CD4-positive, alpha-beta T cell (primary cell): ENCODE measurements at regions not wholly inside any gene's neighbourhood (a gene's known extent, or its start where the extent isn't known, plus 50 kb on each side); places are given as distances from the start of the nearest gene placed in this dataset.
A peak's percentile ranks its signal among the peaks of the same experiment; 100 is the strongest.

Experiments used
- ATAC-seq: fragments of 200-7000 bp; cut with Tn5 transposase; one replicate; pipeline ENCODE4 v1.10.0; 2022; ENCODE audit warnings: mild to moderate bottlenecking; ENCODE audit not compliant: poor library complexity
- CTCF ChIA-PET: fragments of 350-600 bp; sonication (Branson Sonifier 250); formaldehyde crosslinking; loops from one replicate; lab custom pipeline; 2021; ENCODE audit warnings: antibody characterized with exemption, inconsistent platforms; lab: Charles Lee
- POLR2A ChIA-PET: fragments of 350-600 bp; sonication (Branson Sonifier 250); formaldehyde crosslinking; loops from one replicate; lab custom pipeline; 2021; ENCODE audit warnings: antibody characterized with exemption, inconsistent platforms; lab: Charles Lee
- DNase-seq, 14 experiments: peaks; one replicate each; pipeline ENCODE4 v3.0.0-alpha.2; 2013 to 2020; ENCODE audit warnings: mixed read lengths in 2 of 14
- H3K27ac ChIP-seq, 2 donors: one replicate each; pipeline versions ENCODE4 v1.5.1 to v1.7.0; 2013; ENCODE audit warnings: low read length in 2 of 2, low read depth in 1 of 2, mild to moderate bottlenecking in 1 of 2
- H3K27me3 ChIP-seq, 2 experiments: 1 replicate in 1 of 2; 2 replicates in 1 of 2; pipeline versions ENCODE4 v1.6.1 to v1.7.0; 2013; ENCODE audit warnings: low read length in 2 of 2, control low read depth in 1 of 2, mild to moderate bottlenecking in 1 of 2, moderate library complexity in 1 of 2; ENCODE audit not compliant: insufficient read depth in 2 of 2, control insufficient read depth in 1 of 2
- H3K36me3 ChIP-seq: one replicate; pipeline ENCODE4 v1.6.1; 2013; ENCODE audit warnings: low read length, control low read depth; ENCODE audit not compliant: insufficient read depth
- H3K4me1 ChIP-seq: one replicate; pipeline ENCODE4 v1.6.1; 2013; ENCODE audit warnings: low read length, control low read depth; ENCODE audit not compliant: insufficient read depth
- H3K4me3 ChIP-seq: one replicate; pipeline ENCODE4 v1.5.1; 2013; ENCODE audit warnings: mild to moderate bottlenecking, low read length, moderate library complexity
- H3K9me3 ChIP-seq, 2 experiments: 1 replicate in 1 of 2; 2 replicates in 1 of 2; pipeline versions ENCODE4 v1.6.1 to v1.7.0; 2013; ENCODE audit warnings: low read length in 2 of 2, mild to moderate bottlenecking in 2 of 2, control low read depth in 1 of 2, moderate library complexity in 1 of 2; ENCODE audit not compliant: control insufficient read depth in 1 of 2, insufficient read depth in 1 of 2
- H3K27ac Mint-ChIP-seq: one replicate; pipeline ENCODE4 v1.8.0; 2020; ENCODE audit warnings: mixed read lengths
- H3K27me3 Mint-ChIP-seq: one replicate; pipeline ENCODE4 v1.8.0; 2021; ENCODE audit warnings: mixed read lengths
- H3K36me3 Mint-ChIP-seq: one replicate; pipeline ENCODE4 v1.8.0; 2021; ENCODE audit warnings: low read depth, mixed read lengths
- H3K4me1 Mint-ChIP-seq: one replicate; pipeline ENCODE4 v1.8.0; 2021; ENCODE audit warnings: low read depth, mixed read lengths
- H3K4me3 Mint-ChIP-seq: one replicate; pipeline ENCODE4 v1.8.0; 2020; ENCODE audit warnings: mild to moderate bottlenecking, mixed read lengths
- H3K9me3 Mint-ChIP-seq: one replicate; pipeline ENCODE4 v1.8.0; 2020; ENCODE audit warnings: mixed read lengths
- intact Hi-C, 2 experiments: fragments of 100-400 bp; cut with DNase I in 1 of 2; cut with micrococcal nuclease in 1 of 2; formaldehyde crosslinking; loops; one replicate each; pipeline versions ENCODE4 v1.15.1 to v1.9.0; 2023 to 2025; cut with DNase I, micrococcal nuclease
- TF ChIP-seq, protein P1 (sequence below): fragments of 200-600 bp; IDR thresholded peaks from one replicate; pipeline ENCODE4 v1.8.0; 2022; ENCODE audit warnings: antibody characterized with exemption, mild to moderate bottlenecking

- Mint-ChIP-seq H3K4me3 (no peak overlapping the region), H3K27me3 (no peaks in the 10 kb centered on the region), H3K4me1 (peaks cover 10% of the 10 kb centered on the region), H3K9me3 (no peaks in the 10 kb centered on the region), H3K27ac (no peak overlapping the region), H3K36me3 (no peaks in the 10 kb centered on the region)
- POLR2A ChIA-PET = no interaction called here
- DNase-seq (peak in 1 of 14 experiments; percentile 22), ATAC-seq (peak; percentile 24)
- peaks cover 9% of the 10 kb centered on the region for H3K4me1 ChIP-seq
- TF ChIP-seq, protein P1, sequence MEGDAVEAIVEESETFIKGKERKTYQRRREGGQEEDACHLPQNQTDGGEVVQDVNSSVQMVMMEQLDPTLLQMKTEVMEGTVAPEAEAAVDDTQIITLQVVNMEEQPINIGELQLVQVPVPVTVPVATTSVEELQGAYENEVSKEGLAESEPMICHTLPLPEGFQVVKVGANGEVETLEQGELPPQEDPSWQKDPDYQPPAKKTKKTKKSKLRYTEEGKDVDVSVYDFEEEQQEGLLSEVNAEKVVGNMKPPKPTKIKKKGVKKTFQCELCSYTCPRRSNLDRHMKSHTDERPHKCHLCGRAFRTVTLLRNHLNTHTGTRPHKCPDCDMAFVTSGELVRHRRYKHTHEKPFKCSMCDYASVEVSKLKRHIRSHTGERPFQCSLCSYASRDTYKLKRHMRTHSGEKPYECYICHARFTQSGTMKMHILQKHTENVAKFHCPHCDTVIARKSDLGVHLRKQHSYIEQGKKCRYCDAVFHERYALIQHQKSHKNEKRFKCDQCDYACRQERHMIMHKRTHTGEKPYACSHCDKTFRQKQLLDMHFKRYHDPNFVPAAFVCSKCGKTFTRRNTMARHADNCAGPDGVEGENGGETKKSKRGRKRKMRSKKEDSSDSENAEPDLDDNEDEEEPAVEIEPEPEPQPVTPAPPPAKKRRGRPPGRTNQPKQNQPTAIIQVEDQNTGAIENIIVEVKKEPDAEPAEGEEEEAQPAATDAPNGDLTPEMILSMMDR = no peak
- no peak overlapping the region for H3K27ac ChIP-seq
- intact Hi-C loops = no loop called here
- no peaks in the 10 kb centered on the region for H3K27me3 ChIP-seq
- CTCF ChIA-PET = no interaction called here
- no peaks in the 10 kb centered on the region for H3K36me3 ChIP-seq
- H3K9me3 ChIP-seq = no peaks in the 10 kb centered on the region
- H3K4me3 ChIP-seq = no peak overlapping the region
Measured at GRCh38 chr2:207308519-207309224, 142.9 kb upstream of the KLF7 start.

DNA sequence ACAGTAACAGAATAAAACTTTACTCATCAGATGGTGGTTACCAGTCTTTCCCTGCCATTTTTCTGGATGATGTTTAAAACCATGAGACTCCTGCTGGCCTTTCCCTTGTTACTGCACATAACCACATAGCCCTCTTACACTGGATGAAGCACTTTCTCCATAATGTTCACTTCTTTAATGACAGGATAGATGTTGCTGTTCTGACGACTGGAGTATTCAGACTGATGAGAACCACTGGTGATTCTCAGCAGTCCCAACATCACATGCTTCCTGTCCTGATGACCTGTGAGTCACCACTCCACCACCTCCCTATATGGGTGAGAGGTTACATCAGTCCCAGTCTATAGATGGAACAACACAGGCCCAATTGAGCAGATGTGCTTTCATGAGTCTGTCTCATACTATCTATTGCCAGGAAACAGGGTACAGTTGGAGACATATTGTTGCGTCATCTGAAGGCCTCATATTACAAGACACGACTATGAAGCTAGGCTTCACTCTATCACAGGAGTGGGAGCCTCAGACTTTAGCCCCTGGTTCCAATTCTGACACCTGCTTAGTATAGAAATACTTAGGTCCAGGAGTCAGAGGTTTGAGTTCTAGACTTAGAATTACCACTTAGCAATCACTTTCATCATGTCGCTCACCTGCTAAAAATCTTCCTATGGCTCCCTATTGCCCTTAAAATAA is 145.7 kb upstream of the KLF7 start:
- Mint-ChIP-seq H3K27me3 (no peaks in the 10 kb centered on the region), H3K9me3 (no peaks in the 10 kb centered on the region), H3K27ac (no peak overlapping the region), H3K36me3 (no peaks in the 10 kb centered on the region), H3K4me1 (peaks cover 10% of the 10 kb centered on the region), H3K4me3 (no peak overlapping the region)
- TF ChIP-seq, protein P1 = no peak
- Histone ChIP-seq H3K27ac (no peak overlapping the region), H3K27me3 (no peaks in the 10 kb centered on the region), H3K4me3 (no peak overlapping the region), H3K9me3 (no peaks in the 10 kb centered on the region), H3K36me3 (no peaks in the 10 kb centered on the region), H3K4me1 (peaks cover 9% of the 10 kb centered on the region)
- intact Hi-C loops = no loop called here
- ATAC-seq = no peak
- peak in 2 of 14 experiments; percentile 59 to 73 for DNase-seq
- POLR2A ChIA-PET = interaction anchor here (1.0 kb wide), 1 partner anchor 145 kb away, joined by 4 read pairs; the partner anchor contains the start of gene KLF7
- CTCF ChIA-PET = no interaction called here

DNA sequence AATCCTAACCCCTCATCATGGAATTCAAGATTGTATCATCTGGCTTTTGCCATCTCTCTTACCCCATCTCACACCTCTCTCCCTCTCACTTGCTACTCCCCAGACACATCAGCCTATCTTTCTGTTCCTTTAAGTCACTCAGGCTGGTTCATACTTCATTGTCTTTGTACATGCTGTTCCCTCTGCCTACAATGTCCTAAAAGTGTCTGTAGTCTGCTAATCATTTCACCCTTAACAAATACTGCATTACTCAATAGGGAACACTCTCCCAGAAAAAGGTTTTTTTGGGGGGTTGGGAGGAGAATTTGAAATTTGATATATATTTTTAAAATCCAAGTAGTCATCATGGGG is 146.2 kb upstream of the KLF7 start:
- H3K9me3 ChIP-seq = no peaks in the 10 kb centered on the region
- TF ChIP-seq, protein P1 = no peak

More for the DNA sequence above, 146.2 kb upstream of the KLF7 start:
- H3K4me3 Mint-ChIP-seq = no peak overlapping the region
- Histone ChIP-seq H3K4me3 (no peak overlapping the region), H3K36me3 (no peaks in the 10 kb centered on the region), H3K4me1 (peaks cover 9% of the 10 kb centered on the region), H3K27ac (no peak overlapping the region), H3K27me3 (no peaks in the 10 kb centered on the region)
- H3K27ac Mint-ChIP-seq = no peak overlapping the region
- CTCF ChIA-PET = no interaction called here
- intact Hi-C loops = no loop called here
- H3K27me3 Mint-ChIP-seq = no peaks in the 10 kb centered on the region
- POLR2A ChIA-PET = no interaction called here
- DNase-seq (no peak), ATAC-seq (no peak)
- peaks cover 10% of the 10 kb centered on the region for H3K4me1 Mint-ChIP-seq
- no peaks in the 10 kb centered on the region for H3K36me3 Mint-ChIP-seq
- H3K9me3 Mint-ChIP-seq = no peaks in the 10 kb centered on the region
